Calu3 (cell line): ENCODE measurements at regions not wholly inside any gene's neighbourhood (a gene's known extent, or its start where the extent isn't known, plus 50 kb on each side); places are given as distances from the start of the nearest gene placed in this dataset.

Source experiments
- BruUV-seq: library from RNA; stranded (reverse); fragments of 400-500 nt; replicated peaks from 2 replicates; lab custom pipeline; 2021; lab: Mats Ljungman, UMichigan
- CTCF ChIA-PET: fragments of 300-600 bp; sonication (Branson Sonifier 250); formaldehyde crosslinking; loops from one replicate; lab custom pipeline; 2022; ENCODE audit warnings: antibody characterized with exemption; lab: Charles Lee
- DNase-seq: peaks from one replicate; pipeline ENCODE4 v3.0.0; 2022
- H3K27ac Mint-ChIP-seq: one replicate; pipeline ENCODE4 v1.8.0; 2022; ENCODE audit warnings: mixed read lengths; ENCODE audit not compliant: unreplicated experiment
- H3K27me3 Mint-ChIP-seq: one replicate; pipeline ENCODE4 v1.8.0; 2022; ENCODE audit warnings: mixed read lengths; ENCODE audit not compliant: unreplicated experiment
- H3K36me3 Mint-ChIP-seq: one replicate; pipeline ENCODE4 v1.8.0; 2022; ENCODE audit warnings: mild to moderate bottlenecking, moderate library complexity, mixed read lengths; ENCODE audit not compliant: insufficient read depth, unreplicated experiment
- H3K4me1 Mint-ChIP-seq: one replicate; pipeline ENCODE4 v1.8.0; 2022; ENCODE audit warnings: mild to moderate bottlenecking, low read depth, mixed read lengths; ENCODE audit not compliant: unreplicated experiment
- H3K4me3 Mint-ChIP-seq: one replicate; pipeline ENCODE4 v1.8.0; 2022; ENCODE audit warnings: mild to moderate bottlenecking, low read depth, moderate library complexity, mixed read lengths; ENCODE audit not compliant: unreplicated experiment
- H3K9me3 Mint-ChIP-seq: one replicate; pipeline ENCODE4 v1.8.0; 2022; ENCODE audit warnings: low read depth, mixed read lengths; ENCODE audit not compliant: unreplicated experiment
- intact Hi-C: fragments of 100-400 bp; cut with micrococcal nuclease; formaldehyde crosslinking; loops from one replicate; pipeline ENCODE4 v1.10.0; 2022; ENCODE audit not compliant: unreplicated experiment
- TF ChIP-seq, protein P1 (sequence below): fragments of 200-600 bp; IDR thresholded peaks from one replicate; pipeline ENCODE4 v1.8.0; 2022; ENCODE audit warnings: antibody characterized with exemption; ENCODE audit not compliant: unreplicated experiment

DNA sequence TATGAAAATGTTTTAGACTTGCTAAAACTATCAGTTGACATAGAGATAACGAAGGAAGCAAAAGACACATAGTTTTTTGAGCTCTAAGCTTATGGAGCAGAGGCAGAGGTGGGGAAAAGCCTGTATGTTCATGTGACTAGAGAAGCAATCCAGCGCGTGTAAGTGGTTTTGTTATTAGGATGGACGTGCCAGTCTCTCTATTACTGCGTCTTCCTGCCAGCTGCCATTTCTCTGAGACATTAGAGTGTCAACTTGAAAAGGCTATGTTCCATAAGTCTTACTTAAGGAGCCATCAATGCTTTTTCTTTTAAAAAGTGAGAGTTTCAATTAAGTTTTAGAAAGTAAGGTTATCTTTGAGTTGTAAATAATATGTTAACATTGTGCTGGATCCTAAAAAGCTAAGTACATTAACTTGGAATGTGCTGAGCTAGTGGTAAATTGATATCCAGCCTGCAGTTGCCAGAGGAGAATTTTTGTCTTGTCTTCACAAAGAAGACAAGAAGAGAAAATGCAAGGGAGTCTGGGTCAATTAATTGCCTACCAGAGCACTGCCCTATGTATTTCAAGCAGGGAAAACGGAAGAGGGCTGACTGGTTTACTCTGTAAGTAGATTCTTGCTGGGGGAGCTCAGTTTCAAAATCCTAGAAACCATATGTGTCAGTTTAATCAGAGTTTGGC is 161.8 kb upstream of the B3GALT2 start:
- TF ChIP-seq, protein P1, sequence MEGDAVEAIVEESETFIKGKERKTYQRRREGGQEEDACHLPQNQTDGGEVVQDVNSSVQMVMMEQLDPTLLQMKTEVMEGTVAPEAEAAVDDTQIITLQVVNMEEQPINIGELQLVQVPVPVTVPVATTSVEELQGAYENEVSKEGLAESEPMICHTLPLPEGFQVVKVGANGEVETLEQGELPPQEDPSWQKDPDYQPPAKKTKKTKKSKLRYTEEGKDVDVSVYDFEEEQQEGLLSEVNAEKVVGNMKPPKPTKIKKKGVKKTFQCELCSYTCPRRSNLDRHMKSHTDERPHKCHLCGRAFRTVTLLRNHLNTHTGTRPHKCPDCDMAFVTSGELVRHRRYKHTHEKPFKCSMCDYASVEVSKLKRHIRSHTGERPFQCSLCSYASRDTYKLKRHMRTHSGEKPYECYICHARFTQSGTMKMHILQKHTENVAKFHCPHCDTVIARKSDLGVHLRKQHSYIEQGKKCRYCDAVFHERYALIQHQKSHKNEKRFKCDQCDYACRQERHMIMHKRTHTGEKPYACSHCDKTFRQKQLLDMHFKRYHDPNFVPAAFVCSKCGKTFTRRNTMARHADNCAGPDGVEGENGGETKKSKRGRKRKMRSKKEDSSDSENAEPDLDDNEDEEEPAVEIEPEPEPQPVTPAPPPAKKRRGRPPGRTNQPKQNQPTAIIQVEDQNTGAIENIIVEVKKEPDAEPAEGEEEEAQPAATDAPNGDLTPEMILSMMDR = no peak
- Mint-ChIP-seq H3K4me1 (peaks cover 3% of the 10 kb centered on the region), H3K36me3 (no peaks in the 10 kb centered on the region), H3K27ac (no peak overlapping the region), H3K9me3 (peaks cover 4% of the 10 kb centered on the region), H3K4me3 (no peak overlapping the region), H3K27me3 (no peaks in the 10 kb centered on the region)
- BruUV-seq = no TSS peak
- DNase-seq = no peak
- CTCF ChIA-PET = interaction anchor here (1.4 kb wide), 1 partner anchor 10 kb away, joined by 4 read pairs; no protein-coding TSS in a partner anchor
- intact Hi-C loops = no loop called here

DNA sequence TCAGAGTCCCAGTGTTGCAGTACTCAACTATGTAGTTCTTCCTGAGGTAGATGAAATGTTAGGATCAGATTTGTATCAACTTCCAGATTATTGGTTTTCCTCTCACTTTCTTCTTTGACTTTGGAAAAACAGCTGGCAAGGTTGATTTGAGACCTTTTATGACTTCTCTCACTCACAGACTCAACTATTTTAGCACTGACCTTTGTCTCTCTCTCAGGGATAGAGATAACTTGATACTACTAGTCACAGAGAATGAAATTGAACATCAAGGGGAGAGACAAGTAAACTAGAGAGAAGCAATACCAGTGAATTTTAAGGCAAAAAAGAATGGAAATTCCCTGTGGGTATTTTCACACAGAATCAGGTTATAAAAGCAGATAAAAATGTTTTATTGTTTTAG is 159.7 kb upstream of the B3GALT2 start:
- no peaks in the 10 kb centered on the region for H3K27me3 Mint-ChIP-seq

GRCh38 chr1:193342811-193343210 is 156.4 kb upstream of the B3GALT2 start:
- intact Hi-C loops = no loop called here
- peaks cover 29% of the 10 kb centered on the region for H3K4me1 Mint-ChIP-seq
- BruUV-seq = no TSS peak
- no peak overlapping the region for H3K4me3 Mint-ChIP-seq
- no peaks in the 10 kb centered on the region for H3K27me3 Mint-ChIP-seq
- H3K27ac Mint-ChIP-seq = no peak overlapping the region
- CTCF ChIA-PET = interaction anchor here (0.7 kb wide), 1 partner anchor 42 kb away, joined by 4 read pairs; no protein-coding TSS in a partner anchor
- no peak for DNase-seq
- no peaks in the 10 kb centered on the region for H3K36me3 Mint-ChIP-seq
- TF ChIP-seq, protein P1 = no peak
- no peaks in the 10 kb centered on the region for H3K9me3 Mint-ChIP-seq

More for the DNA sequence above, 159.7 kb upstream of the B3GALT2 start:
- H3K4me3 Mint-ChIP-seq = no peak overlapping the region
- peaks cover 21% of the 10 kb centered on the region for H3K4me1 Mint-ChIP-seq
- CTCF ChIA-PET = interaction anchor here (0.5 kb wide), 1 partner anchor 12 kb away, joined by 4 read pairs; no protein-coding TSS in a partner anchor
- TF ChIP-seq, protein P1 = no peak
- DNase-seq = no peak
- no peaks in the 10 kb centered on the region for H3K36me3 Mint-ChIP-seq
- H3K27ac Mint-ChIP-seq = no peak overlapping the region
- intact Hi-C loops = no loop called here
- H3K9me3 Mint-ChIP-seq = no peaks in the 10 kb centered on the region
- no TSS peak for BruUV-seq

DNA sequence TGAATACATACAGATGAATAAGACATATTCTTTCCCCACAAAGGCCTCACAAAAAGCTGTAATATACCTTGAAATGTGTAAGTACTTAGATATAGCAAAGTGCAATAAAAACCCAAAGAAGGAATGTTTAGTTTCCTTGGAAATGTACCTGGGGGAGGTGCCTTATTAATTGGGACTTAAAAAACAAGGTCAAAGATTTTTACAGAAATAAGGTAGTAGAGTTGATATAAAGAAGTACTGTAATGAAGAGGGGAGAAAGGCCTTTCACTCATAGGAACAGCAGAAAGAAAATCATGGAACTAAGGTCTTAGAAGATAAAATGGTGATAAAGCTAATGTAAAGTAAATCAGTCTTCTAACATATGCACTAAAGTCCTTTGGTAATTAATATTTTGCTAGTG is 153.9 kb upstream of the B3GALT2 start:
- Mint-ChIP-seq H3K27ac (no peak overlapping the region), H3K4me3 (no peak overlapping the region), H3K4me1 (peaks cover 29% of the 10 kb centered on the region), H3K36me3 (no peaks in the 10 kb centered on the region), H3K27me3 (no peaks in the 10 kb centered on the region), H3K9me3 (no peaks in the 10 kb centered on the region)
- TF ChIP-seq, protein P1 = no peak
- CTCF ChIA-PET = interaction anchor here (0.7 kb wide), 1 partner anchor 17 kb away, joined by 3 read pairs; no protein-coding TSS in a partner anchor
- intact Hi-C loops = no loop called here
- no TSS peak for BruUV-seq
- no peak for DNase-seq
